ENCODE measurements at regions not wholly inside any gene's neighbourhood (a gene's known extent, or its start where the extent isn't known, plus 50 kb on each side); places are given as distances from the start of the nearest gene placed in this dataset.

GRCh38 chr22:46054091-46055073 is 77.4 kb upstream of the WNT7B start:
- peak; percentile 49 for DNase-seq

DNA sequence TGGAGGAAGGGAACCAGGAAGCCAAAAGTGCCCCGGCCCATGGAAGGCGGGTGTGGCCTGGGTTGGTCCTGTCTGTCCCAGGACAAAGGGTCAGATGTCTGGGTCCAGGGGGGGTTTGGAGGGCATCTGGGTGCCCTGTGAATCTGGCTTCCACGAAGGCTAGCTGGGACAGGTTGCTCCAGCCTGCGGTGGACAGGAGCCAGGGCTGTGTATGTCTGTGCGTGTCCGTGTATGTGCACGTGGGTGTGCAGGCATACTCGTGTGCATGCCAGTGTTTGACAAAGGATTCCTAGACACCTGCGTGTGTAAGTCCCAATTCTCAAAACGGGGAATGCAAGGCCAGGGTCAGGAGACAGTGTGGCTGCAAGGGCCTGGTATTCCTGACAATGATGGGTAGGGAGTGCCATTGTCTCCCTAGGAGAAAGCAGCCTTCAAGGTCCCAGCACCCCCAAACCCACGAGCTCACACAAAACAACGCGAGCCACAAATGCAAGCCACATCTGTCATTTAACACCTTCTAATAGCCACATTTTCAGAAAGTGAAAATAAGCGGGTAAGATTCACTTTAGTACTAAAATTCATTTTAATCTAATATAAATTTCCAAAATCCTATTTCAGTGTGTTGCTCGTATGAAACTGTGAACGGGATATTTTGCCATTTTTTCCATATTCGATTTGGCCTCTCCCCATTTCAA is 78.4 kb upstream of the WNT7B start:
- DNase-seq, result no peak

- no peak for DNase-seq
Observed at GRCh38 chr22:46055911-46056545, 79.1 kb upstream of the WNT7B start.

- no peak for DNase-seq
Observed at GRCh38 chr22:46056546-46057245, 79.7 kb upstream of the WNT7B start.

DNA sequence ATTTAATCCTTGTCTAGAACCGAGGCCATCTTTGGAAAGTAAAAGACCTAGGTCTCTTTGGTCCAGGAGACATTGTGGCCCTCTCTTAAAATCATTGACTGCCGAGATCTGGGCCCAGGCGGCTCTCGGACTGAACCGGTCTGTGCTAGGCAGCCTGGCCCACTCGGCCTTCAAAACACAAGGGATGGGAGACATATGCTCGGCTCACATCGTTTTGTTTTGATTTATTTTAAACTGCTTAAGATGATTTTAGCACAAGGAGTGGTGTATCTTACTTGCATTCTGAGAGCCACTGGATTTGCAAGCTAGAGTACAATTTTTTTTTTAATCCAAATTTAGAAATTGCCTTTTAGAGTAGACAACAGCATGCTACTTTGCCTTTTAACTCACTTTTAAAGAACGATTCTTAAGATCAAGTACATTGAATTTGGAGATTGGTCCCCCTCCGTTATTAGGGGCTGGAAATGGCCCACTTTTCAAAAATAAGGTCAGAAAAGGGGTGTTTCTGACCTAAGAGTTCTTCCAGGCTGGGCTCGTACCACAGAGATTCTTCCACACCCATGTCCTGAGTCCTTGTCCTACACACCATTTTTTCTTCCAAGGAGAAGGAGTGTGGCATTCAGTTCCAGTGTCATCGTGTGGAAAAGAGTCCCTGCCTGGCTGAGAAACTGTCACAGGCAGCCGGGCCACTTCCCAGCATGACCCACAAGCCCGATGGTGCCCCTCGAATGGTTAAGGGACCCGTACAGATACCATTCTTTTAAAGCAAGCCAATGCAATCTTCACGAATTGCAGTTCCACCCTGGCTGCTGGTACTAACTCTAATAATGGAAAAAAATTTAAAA is 80.5 kb upstream of the WNT7B start:
- no peak for DNase-seq

DNA sequence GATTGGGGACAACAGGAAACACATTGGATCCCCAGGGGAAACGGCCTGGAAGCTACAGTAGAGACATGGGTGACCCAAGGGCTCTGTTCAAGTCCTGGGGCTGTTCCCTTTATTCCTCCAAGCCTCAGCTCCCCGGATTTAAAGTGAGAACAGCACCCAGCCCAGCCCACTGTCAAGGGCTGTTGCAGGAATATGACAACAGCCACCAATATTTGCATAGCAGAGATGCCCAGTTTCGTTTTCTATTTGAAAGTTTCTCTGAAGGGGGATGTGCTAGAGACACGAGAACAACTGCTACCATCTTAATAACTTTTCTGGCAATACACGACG is 81.1 kb upstream of the WNT7B start:
- DNase-seq, result peak; percentile 38

DNA sequence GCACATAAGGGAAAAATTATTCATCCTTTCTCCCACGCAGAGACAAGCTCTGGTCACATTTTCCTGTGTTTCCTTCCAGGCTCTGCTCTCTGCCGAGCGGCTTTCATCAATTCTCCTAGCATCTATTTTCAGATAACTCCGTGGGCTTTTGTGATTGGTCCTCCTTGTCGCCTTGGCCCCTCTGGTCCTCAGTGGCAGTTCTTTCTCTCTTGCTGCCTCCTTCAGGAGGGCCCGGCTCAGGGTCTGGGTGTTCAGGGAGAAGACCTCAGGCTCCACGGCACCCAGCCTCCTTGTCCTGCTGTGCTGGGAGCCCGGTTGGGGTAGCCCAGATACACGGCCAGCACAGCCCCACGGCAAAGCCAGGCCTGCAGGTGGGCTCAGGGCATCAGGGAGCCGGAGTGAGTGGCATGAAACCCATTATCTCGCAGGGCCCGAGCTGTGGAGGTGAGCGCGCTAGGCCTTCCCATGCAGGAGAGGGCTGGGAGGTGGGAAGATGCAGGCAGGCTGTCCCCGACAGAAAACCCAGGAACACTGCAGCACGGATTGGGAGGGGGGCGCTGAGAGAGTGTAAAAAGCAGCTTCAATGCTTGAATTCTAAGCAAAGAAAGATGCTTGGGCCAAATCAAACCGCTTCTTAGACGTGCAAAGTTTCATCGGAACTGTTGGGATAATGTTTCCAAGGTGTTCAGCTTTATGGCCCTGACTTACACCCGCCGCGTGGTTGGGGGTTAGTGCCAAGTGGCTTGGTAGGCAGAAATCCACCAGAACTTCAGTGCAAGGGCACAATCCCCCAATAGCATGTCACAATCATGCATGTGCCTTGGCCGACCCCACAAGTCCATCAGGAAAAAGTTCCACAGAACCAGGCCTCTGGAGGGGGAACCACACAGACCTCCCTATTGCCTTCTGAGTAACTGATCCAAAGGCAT is 81.9 kb upstream of the WNT7B start:
- no peak for DNase-seq

DNA sequence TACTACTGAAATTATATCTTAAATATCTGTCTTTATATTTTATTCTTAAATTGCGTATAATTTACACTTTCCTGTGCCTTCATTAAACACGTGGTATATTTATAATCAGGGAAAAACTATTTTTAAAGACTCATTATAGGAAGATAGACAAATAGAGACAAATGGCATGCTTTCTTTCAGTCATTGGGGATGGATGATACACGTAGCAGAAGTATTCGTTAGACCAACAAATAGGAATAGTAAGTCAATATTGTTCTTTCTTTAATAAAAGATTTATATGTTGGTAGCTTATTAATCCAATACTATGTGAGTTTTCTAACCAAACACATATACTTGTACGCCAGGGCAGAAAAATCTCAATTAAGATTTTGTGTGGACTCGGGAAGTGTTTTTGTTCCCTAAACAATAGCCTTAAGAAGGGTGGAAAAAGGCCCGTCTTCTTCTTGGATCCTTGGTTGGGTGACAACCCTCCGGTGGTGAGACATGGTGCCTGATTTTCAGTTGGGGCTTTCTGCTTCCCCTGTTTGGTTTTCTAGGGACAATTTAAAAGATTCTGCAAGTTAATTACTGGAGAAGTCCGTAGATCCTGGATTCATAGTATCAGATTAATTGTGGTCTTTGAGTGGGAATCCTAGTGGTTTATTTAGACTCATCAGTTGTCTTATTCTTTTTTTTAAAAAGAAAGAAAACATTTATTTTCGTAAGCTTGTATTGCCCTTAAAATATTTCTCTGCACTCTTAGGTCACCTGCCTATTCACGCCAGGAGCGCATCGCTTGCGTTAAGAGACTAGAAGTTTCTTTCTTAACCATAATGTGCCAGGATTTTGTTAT is 83.5 kb upstream of the WNT7B start:
- no peak for DNase-seq

DNA sequence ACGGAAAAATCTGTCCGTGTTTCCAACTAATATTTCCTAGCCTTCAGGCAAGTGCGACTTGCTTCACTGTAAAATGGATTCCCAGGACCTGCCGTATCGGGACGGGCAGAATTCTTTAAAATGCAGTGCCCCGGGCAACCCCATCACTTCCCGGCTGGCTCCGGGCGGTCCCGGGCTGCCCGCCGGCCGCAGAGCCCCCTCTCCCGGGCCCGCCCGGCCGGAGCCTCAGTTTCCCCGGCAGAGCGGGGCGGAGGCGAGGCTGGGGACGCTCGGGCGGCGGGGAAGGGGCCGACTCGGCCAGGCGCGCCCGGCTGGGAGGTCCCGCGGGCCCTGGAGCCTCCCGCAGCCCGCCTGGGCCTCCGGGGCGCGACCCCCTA is 84.2 kb upstream of the WNT7B start:
- no peak for DNase-seq

- no peak for DNase-seq
Observed at GRCh38 chr22:46061501-46062231, 84.7 kb upstream of the WNT7B start.

- DNase-seq, result no peak
Observed at GRCh38 chr22:46062232-46062615, 85.3 kb upstream of the WNT7B start.

DNA sequence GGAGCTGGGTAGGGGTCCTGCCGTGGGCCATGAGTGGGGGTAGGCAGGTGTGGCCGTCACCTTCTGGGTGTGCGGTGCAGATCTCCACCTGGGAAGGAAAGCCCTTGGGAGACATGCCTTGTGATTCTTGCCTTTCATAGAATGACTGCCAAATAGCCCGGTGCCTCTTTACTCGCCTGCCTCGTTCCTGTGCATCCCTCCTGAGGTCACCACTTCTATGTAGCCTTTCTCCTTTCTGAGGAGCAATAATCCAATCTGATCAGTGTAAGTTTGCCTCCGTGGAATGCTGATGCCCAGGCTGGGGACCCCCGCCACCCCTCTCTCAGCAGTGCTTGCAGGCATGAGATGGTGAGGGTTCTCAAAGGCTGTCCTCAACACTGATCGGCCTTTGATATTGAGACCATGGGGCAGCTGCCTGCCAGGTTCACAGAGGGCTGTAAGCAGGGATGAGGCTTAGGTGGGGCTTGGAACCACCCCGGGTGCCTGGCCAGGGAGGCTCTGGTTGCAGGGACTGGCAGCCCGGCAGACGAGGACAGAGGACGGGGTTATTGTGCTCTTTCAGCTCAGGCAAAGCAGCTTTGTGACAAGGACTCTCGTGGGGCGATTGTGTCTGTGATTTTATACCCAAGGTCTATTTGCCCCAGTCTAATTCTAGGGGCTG is 86.1 kb upstream of the WNT7B start:
- no peak for DNase-seq

DNA sequence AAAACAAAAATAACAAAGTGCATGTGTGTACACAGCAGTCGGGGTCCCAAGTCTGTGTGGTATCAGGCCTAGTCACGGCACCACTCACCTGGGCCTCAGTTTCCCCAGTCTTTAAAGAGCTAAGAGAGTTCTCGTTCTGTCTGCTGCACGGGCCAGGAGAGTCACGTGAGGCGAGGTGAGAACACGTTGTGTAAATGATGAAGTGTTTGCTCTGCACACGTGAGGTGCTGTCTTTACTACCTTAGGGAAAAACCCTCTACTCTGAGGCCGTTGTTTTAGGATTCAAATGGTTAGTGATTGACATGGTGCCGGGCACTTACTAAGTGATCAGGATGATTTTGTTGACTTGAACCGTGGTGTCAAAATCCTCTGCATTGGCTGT is 86.5 kb upstream of the PPARA start:
- no peak for DNase-seq

DNA sequence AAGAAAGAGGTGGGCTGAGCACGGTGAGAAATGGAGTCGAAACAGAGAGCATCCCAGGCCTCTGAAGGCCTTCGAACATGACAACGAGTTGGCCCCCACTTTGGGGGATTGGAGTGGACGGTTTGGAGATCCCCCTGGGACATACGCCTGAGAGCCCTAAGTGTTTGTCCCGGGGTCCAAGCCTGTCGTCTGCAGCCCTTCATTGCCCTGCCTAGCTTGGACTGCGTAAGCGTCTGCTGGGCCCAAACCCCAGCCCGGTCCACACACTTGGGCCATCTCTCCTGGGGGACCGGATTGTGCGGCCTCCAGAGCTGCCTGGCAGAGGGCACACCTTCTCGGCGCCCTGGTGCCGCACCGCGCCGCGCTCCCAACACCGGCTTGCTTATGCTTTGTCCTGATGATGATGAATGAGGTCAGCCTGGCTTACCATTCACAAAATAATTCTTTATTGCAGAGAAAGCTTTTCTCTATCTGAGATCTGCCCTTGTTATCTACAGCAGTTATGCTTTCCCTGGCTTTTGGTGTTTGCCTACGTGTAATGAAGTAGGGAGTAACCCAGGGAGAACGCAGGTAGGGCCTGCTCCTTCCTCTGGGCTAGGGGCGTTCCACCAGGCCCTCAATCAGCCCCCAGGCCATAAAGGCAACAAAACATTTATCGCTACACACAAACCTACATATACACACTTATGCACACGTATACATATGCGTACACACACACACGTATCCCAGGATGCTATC is 85.9 kb upstream of the PPARA start:
- DNase-seq, result no peak

DNA sequence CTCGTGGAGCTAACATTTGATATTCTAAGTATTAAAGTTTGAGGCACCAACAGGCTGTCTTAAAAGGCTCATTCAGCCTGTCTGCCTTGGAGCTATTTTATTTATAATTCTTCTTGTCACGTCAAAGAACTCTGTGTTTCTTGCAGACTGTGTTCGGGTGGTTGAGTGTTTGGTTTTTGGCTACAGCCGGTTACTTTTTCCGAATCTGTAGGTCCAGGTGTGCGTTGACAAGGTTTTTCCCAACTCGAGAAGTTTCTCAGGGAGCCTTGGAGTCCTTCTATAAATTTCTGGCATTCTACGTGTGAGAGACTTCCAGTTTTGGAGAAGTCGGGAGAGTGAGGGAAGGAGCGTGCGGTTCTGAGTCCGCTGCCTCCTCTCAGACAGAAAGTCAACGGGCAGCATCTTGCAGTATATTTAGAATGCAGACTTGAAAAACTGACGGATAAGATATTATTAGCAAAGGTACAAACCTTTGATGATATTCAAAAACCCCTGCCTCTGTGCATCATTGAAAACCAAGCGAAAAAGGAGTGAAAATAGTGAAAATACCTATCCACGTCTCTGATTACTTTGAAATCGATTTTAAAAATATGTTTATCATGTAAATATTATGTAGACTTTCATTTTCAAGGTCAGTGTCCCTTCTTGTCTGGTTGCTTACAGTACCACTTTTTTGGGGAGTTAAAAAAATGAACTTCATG is 85.2 kb upstream of the PPARA start:
- no peak for DNase-seq

DNA sequence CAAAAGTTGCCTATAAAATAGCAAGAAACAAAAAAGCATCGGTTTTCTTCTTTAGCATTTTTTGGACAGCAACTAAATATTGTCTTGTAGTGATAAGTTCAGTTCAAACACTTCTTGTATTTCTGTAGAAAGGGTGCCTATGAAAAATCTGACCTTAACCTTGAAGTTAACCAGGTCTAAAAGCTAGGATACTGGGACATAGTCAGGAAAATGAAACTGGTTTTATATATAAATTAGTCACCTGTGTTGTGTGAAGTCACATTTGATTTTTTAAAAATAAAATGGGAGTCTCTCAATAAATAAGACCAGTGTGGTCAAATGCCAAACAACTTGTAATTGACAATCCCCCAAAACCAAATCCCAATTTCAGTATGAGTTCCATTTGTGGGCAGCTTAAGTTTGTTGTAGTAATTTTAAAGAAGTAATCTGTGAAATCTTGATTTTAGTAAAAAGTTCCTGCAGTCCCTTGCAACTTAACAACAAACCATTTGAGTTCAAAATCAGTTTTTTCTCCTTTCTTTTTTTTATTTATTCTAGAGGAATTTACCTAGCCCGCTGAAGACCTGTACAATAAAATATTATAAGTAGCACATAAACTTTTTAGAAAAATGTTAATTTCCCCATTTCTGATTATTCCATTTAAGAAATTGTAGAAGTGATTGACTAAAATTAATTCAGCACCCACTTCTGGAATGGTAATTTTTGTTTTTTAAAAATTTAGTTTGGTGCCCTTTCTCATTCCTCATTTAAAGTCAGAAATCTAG is 84.5 kb upstream of the PPARA start:
- DNase-seq, result no peak

DNA sequence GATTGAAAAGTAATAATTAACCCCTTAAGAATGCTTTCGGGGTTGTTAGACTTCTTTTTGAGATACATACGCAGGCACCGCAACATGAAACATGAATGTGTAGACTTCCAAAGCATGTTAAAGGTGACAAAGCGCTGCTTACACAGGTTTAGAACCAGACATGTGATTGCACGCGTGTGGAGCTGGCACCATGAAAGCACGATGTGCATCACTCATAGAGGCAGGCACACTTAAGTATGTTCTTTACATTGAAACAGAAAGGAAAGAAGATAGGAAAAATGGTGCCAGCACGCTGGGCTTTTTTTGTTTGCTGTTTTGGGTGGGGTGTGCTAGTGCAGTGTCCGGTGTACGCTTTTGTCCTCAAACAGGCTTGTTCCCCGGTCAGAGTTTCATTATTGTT is 83.6 kb upstream of the PPARA start:
- no peak for DNase-seq

Data from stimulated activated CD4-positive, alpha-beta T cell treated with anti-CD3 and anti-CD28 coated beads, Interleukin-15, amount 100 ng/mL, for 24 hours (primary cell).